GM23338 (cell line): ENCODE measurements at regions not wholly inside any gene's neighbourhood (a gene's known extent, or its start where the extent isn't known, plus 50 kb on each side); places are given as distances from the start of the nearest gene placed in this dataset.

Source experiments
- ATAC-seq: fragments of 200-7000 bp; cut with Tn5 transposase; 3 replicates; pipeline ENCODE4 v1.9.1; 2020
- DNase-seq: peaks from one replicate; pipeline ENCODE4 v3.0.0-alpha.2; 2015; ENCODE audit warnings: low spot score
- H2AFZ ChIP-seq: fragments of 200-600 bp; sonication (generic); 2 replicates; pipeline ENCODE4 v1.8.0; 2016; ENCODE audit warnings: antibody characterized with exemption, mild to moderate bottlenecking, moderate library complexity
- H3F3A ChIP-seq: fragments of 200-600 bp; sonication (generic); replicated peaks from 2 replicates; pipeline ENCODE4 v1.8.0; 2017; ENCODE audit warnings: antibody characterized with exemption, mixed run types, low read depth
- H3K27ac ChIP-seq: fragments of 200-600 bp; sonication (generic); 2 replicates; pipeline ENCODE4 v1.6.1; 2016; ENCODE audit warnings: low read depth
- H3K27me3 ChIP-seq: fragments of 200-600 bp; sonication (generic); 2 replicates; pipeline ENCODE4 v1.8.0; 2016; ENCODE audit warnings: mild to moderate bottlenecking, mixed run types, moderate library complexity; ENCODE audit not compliant: insufficient read depth
- H3K36me3 ChIP-seq: fragments of 200-600 bp; sonication (generic); 2 replicates; pipeline ENCODE4 v1.8.0; 2016; ENCODE audit warnings: mild to moderate bottlenecking; ENCODE audit not compliant: insufficient read depth
- H3K4me1 ChIP-seq: fragments of 200-600 bp; sonication (generic); 2 replicates; pipeline ENCODE4 v1.8.0; 2016; ENCODE audit warnings: mild to moderate bottlenecking, moderate library complexity; ENCODE audit not compliant: insufficient read depth
- H3K4me2 ChIP-seq: fragments of 200-600 bp; sonication (generic); 2 replicates; pipeline ENCODE4 v1.7.1; 2017; ENCODE audit warnings: mixed run types
- H3K4me3 ChIP-seq: fragments of 200-600 bp; sonication (generic); 2 replicates; pipeline ENCODE4 v1.6.1; 2016; ENCODE audit warnings: mixed run types
- H3K79me2 ChIP-seq: fragments of 200-600 bp; sonication (generic); replicated peaks from 2 replicates; pipeline ENCODE4 v1.8.0; 2017; ENCODE audit warnings: mild to moderate bottlenecking; ENCODE audit not compliant: insufficient read depth
- H3K9me2 ChIP-seq: fragments of 200-600 bp; sonication (generic); 2 replicates; pipeline ENCODE4 v1.8.0; 2017; ENCODE audit not compliant: insufficient read depth
- H4K20me1 ChIP-seq: fragments of 200-600 bp; sonication (generic); replicated peaks from 2 replicates; pipeline ENCODE4 v1.8.0; 2017; ENCODE audit warnings: mild to moderate bottlenecking; ENCODE audit not compliant: insufficient read depth
- H3K27ac Mint-ChIP-seq: 2 replicates; pipeline ENCODE4 v1.8.0; 2020; ENCODE audit warnings: inconsistent platforms, mild to moderate bottlenecking, moderate library complexity, mixed read lengths
- H3K27me3 Mint-ChIP-seq: 3 replicates; pipeline ENCODE4 v1.8.0; 2022; ENCODE audit warnings: low read depth, mild to moderate bottlenecking, moderate library complexity, mixed read lengths, inconsistent platforms; ENCODE audit not compliant: insufficient read depth, poor library complexity
- H3K36me3 Mint-ChIP-seq: 3 replicates; pipeline ENCODE4 v1.8.0; 2021; ENCODE audit warnings: low read depth, mild to moderate bottlenecking, inconsistent platforms, moderate library complexity, mixed read lengths
- H3K4me1 Mint-ChIP-seq: 3 replicates; pipeline ENCODE4 v1.8.0; 2020; ENCODE audit warnings: mild to moderate bottlenecking, inconsistent platforms, mixed read lengths
- H3K4me3 Mint-ChIP-seq: 3 replicates; pipeline ENCODE4 v1.8.0; 2021; ENCODE audit warnings: moderate library complexity, mild to moderate bottlenecking, inconsistent platforms, mixed read lengths
- H3K9me3 Mint-ChIP-seq: 3 replicates; pipeline ENCODE4 v1.8.0; 2020; ENCODE audit warnings: moderate library complexity, mild to moderate bottlenecking, inconsistent platforms, mixed read lengths
- EZH2phosphoT487 ChIP-seq: fragments of 200-600 bp; sonication (generic); IDR thresholded peaks from one replicate; pipeline ENCODE4 v1.8.1; 2018; ENCODE audit warnings: antibody characterized with exemption; ENCODE audit not compliant: unreplicated experiment
- POLR2AphosphoS5 ChIP-seq: IDR thresholded peaks from 2 replicates; pipeline ENCODE4 v1.6.1; 2016; ENCODE audit warnings: antibody characterized with exemption, low read depth
- STAT1 ChIP-seq: IDR thresholded peaks from one replicate; pipeline ENCODE4 v1.6.1; 2016; ENCODE audit warnings: antibody characterized with exemption; ENCODE audit not compliant: unreplicated experiment
- TF ChIP-seq, protein P1 (sequence below): fragments of 250-450 bp; sonication (Bioruptor Pico); IDR thresholded peaks from 2 replicates; pipeline ENCODE4 v1.5.0; 2020; ENCODE audit warnings: mild to moderate bottlenecking, moderate library complexity
- TF ChIP-seq, protein P2 (sequence below), 2 experiments: fragments of 200-600 bp in 1 of 2; sonication (generic) in 1 of 2; conservative IDR thresholded peaks; 2 replicates each; pipeline versions ENCODE4 v1.5.1 to v1.6.1; 2016 to 2017; ENCODE audit warnings: antibody characterized with exemption in 2 of 2, low read depth in 2 of 2, mild to moderate bottlenecking in 2 of 2, moderate library complexity in 1 of 2

DNA sequence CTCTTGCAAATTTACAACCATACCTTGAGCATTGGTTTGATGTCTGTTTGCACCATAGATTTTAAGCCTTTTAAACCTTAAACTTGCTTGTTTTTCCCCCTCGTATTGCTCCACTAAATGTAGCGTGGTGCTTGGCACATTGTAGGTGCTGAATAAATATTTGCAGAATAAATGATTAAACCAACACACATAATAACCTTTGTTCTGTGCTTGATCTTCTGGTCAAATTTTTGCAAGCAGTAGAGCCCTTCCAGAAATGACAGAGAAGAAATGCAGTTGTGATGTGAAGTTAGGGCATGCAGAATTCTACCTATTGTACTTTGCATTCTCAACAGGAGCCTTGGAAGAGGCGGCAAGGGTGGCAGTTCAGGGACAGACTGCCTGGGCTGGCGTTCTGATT, 394.4 kb upstream of the TBX3 start:
- no peaks in the 10 kb centered on the region for H3K36me3 ChIP-seq
- ATAC-seq: no peak
- no peak overlapping the region for H3K27ac Mint-ChIP-seq
- peaks cover 11% of the 10 kb centered on the region for H3K9me2 ChIP-seq
- DNase-seq: no peak
- no peak overlapping the region for H2AFZ ChIP-seq
- H3F3A ChIP-seq: no peaks in the 10 kb centered on the region
- no peaks in the 10 kb centered on the region for H3K79me2 ChIP-seq
- no peak overlapping the region for H3K4me3 ChIP-seq
- no peaks in the 10 kb centered on the region for H3K4me1 ChIP-seq
- H3K9me3 Mint-ChIP-seq: no peaks in the 10 kb centered on the region
- H3K36me3 Mint-ChIP-seq: no peaks in the 10 kb centered on the region
- no peak overlapping the region for H3K4me3 Mint-ChIP-seq
- no peak overlapping the region for H3K4me2 ChIP-seq
- H3K27ac ChIP-seq: no peak overlapping the region
- H3K27me3 Mint-ChIP-seq: peaks cover 4% of the 10 kb centered on the region
- TF ChIP-seq STAT1: no peak
- H4K20me1 ChIP-seq: no peaks in the 10 kb centered on the region
- no peaks in the 10 kb centered on the region for H3K4me1 Mint-ChIP-seq
- no peaks in the 10 kb centered on the region for H3K27me3 ChIP-seq

DNA sequence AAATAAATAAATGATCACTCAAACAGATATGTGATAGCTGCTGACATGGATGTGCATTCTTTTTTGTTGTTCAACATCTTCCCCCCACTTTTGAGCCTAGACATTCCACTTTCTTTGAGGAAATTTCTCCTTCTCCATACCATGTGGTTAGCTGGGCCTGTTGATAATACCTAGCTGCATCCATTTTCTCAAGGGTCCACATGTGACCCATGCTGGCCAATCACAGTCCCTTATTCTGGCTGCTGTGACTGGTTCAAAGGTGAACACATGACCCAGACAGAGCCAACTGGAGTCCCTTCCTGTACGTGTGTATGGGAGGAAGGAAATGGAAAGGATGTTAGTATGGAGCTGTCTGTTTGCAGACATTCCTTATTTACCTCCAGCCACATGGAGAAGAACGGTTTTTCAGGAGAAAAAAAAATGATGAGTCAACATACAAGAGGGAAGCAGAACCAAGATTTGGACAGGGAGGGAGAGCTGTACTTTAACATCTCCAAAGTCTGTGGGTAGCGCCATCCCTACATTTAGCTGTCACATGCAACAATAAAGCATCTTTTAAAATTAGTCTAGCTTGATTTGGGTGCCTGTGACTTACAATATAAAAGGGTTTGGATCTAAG, 391.7 kb upstream of the TBX3 start:
- no peaks in the 10 kb centered on the region for H4K20me1 ChIP-seq
- DNase-seq: no peak
- H3K27me3 Mint-ChIP-seq: peaks cover 7% of the 10 kb centered on the region
- H3K36me3 ChIP-seq: no peaks in the 10 kb centered on the region
- H3K4me3 Mint-ChIP-seq: no peak overlapping the region
- H3K79me2 ChIP-seq: no peaks in the 10 kb centered on the region
- H3K27me3 ChIP-seq: no peaks in the 10 kb centered on the region
- no peaks in the 10 kb centered on the region for H3K36me3 Mint-ChIP-seq
- no peak overlapping the region for H3K27ac ChIP-seq
- peaks cover 13% of the 10 kb centered on the region; the same call in 1 of the 2 replicates for H3K4me1 ChIP-seq
- H3K4me1 Mint-ChIP-seq: peaks cover 13% of the 10 kb centered on the region; the same call in 2 of the 3 replicates
- peaks cover 15% of the 10 kb centered on the region for H3K9me2 ChIP-seq
- no peak overlapping the region for H3K4me3 ChIP-seq
- H3K9me3 Mint-ChIP-seq: no peaks in the 10 kb centered on the region
- no peak for TF ChIP-seq EZH2phosphoT487
- ATAC-seq: no peak
- H3K27ac Mint-ChIP-seq: no peak overlapping the region
- H3F3A ChIP-seq: no peaks in the 10 kb centered on the region
- H3K4me2 ChIP-seq: no peak overlapping the region
- H2AFZ ChIP-seq: 0 out of 2 replicates have a peak overlapping the region, but pooled peaks have one; percentile 47

GRCh38 chr12:115074617-115075016, 390.6 kb upstream of the TBX3 start:
- ATAC-seq (no peak), DNase-seq (no peak)
- H3K27me3 ChIP-seq: no peaks in the 10 kb centered on the region
- no peaks in the 10 kb centered on the region for H3K36me3 ChIP-seq
- Mint-ChIP-seq H3K4me3 (no peak overlapping the region), H3K27ac (no peak overlapping the region), H3K9me3 (no peaks in the 10 kb centered on the region), H3K36me3 (no peaks in the 10 kb centered on the region), H3K4me1 (peaks cover 13% of the 10 kb centered on the region; the same call in 2 of the 3 replicates), H3K27me3 (peaks cover 7% of the 10 kb centered on the region)
- H3K4me2 ChIP-seq: no peak overlapping the region
- H3F3A ChIP-seq: no peaks in the 10 kb centered on the region
- no peak for TF ChIP-seq POLR2AphosphoS5
- TF ChIP-seq, protein P1, sequence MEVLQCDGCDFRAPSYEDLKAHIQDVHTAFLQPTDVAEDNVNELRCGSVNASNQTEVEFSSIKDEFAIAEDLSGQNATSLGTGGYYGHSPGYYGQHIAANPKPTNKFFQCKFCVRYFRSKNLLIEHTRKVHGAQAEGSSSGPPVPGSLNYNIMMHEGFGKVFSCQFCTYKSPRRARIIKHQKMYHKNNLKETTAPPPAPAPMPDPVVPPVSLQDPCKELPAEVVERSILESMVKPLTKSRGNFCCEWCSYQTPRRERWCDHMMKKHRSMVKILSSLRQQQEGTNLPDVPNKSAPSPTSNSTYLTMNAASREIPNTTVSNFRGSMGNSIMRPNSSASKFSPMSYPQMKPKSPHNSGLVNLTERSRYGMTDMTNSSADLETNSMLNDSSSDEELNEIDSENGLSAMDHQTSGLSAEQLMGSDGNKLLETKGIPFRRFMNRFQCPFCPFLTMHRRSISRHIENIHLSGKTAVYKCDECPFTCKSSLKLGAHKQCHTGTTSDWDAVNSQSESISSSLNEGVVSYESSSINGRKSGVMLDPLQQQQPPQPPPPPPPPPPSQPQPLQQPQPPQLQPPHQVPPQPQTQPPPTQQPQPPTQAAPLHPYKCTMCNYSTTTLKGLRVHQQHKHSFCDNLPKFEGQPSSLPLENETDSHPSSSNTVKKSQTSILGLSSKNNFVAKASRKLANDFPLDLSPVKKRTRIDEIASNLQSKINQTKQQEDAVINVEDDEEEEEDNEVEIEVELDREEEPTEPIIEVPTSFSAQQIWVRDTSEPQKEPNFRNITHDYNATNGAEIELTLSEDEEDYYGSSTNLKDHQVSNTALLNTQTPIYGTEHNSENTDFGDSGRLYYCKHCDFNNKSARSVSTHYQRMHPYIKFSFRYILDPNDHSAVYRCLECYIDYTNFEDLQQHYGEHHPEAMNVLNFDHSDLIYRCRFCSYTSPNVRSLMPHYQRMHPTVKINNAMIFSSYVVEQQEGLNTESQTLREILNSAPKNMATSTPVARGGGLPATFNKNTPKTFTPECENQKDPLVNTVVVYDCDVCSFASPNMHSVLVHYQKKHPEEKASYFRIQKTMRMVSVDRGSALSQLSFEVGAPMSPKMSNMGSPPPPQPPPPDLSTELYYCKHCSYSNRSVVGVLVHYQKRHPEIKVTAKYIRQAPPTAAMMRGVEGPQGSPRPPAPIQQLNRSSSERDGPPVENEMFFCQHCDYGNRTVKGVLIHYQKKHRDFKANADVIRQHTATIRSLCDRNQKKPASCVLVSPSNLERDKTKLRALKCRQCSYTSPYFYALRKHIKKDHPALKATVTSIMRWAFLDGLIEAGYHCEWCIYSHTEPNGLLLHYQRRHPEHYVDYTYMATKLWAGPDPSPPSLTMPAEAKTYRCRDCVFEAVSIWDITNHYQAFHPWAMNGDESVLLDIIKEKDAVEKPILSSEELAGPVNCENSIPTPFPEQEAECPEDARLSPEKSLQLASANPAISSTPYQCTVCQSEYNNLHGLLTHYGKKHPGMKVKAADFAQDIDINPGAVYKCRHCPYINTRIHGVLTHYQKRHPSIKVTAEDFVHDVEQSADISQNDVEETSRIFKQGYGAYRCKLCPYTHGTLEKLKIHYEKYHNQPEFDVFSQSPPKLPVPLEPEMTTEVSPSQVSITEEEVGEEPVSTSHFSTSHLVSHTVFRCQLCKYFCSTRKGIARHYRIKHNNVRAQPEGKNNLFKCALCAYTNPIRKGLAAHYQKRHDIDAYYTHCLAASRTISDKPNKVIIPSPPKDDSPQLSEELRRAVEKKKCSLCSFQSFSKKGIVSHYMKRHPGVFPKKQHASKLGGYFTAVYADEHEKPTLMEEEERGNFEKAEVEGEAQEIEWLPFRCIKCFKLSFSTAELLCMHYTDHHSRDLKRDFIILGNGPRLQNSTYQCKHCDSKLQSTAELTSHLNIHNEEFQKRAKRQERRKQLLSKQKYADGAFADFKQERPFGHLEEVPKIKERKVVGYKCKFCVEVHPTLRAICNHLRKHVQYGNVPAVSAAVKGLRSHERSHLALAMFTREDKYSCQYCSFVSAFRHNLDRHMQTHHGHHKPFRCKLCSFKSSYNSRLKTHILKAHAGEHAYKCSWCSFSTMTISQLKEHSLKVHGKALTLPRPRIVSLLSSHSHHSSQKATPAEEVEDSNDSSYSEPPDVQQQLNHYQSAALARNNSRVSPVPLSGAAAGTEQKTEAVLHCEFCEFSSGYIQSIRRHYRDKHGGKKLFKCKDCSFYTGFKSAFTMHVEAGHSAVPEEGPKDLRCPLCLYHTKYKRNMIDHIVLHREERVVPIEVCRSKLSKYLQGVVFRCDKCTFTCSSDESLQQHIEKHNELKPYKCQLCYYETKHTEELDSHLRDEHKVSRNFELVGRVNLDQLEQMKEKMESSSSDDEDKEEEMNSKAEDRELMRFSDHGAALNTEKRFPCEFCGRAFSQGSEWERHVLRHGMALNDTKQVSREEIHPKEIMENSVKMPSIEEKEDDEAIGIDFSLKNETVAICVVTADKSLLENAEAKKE (CRISPR knock-in tag): no peak
- TF ChIP-seq, protein P2, sequence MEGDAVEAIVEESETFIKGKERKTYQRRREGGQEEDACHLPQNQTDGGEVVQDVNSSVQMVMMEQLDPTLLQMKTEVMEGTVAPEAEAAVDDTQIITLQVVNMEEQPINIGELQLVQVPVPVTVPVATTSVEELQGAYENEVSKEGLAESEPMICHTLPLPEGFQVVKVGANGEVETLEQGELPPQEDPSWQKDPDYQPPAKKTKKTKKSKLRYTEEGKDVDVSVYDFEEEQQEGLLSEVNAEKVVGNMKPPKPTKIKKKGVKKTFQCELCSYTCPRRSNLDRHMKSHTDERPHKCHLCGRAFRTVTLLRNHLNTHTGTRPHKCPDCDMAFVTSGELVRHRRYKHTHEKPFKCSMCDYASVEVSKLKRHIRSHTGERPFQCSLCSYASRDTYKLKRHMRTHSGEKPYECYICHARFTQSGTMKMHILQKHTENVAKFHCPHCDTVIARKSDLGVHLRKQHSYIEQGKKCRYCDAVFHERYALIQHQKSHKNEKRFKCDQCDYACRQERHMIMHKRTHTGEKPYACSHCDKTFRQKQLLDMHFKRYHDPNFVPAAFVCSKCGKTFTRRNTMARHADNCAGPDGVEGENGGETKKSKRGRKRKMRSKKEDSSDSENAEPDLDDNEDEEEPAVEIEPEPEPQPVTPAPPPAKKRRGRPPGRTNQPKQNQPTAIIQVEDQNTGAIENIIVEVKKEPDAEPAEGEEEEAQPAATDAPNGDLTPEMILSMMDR (conservative IDR thresholded peaks at IDR 0.05; ENCODE audit: low read depth in 2 of 2): no peak
- no peak overlapping the region for H2AFZ ChIP-seq
- peaks cover 13% of the 10 kb centered on the region; the same call in 1 of the 2 replicates for H3K4me1 ChIP-seq
- H4K20me1 ChIP-seq: no peaks in the 10 kb centered on the region
- H3K9me2 ChIP-seq: peaks cover 15% of the 10 kb centered on the region
- no peak overlapping the region for H3K27ac ChIP-seq
- no peaks in the 10 kb centered on the region for H3K79me2 ChIP-seq
- no peak overlapping the region for H3K4me3 ChIP-seq
